Stimulated activated CD8-positive, alpha-beta memory T cell treated with anti-CD3 and anti-CD28 coated beads, Interleukin-4, amount 100 ng/mL, for 48 hours (primary cell): ENCODE measurements at regions not wholly inside any gene's neighbourhood (a gene's known extent, or its start where the extent isn't known, plus 50 kb on each side); places are given as distances from the start of the nearest gene placed in this dataset.

Source experiments
- DNase-seq: peaks from one replicate; pipeline ENCODE4 v3.0.0-alpha.2; 2020

- DNase-seq, result no peak
Observed at GRCh38 chr9:84592918-84593317, 76.6 kb upstream of the NTRK2 start.

DNA sequence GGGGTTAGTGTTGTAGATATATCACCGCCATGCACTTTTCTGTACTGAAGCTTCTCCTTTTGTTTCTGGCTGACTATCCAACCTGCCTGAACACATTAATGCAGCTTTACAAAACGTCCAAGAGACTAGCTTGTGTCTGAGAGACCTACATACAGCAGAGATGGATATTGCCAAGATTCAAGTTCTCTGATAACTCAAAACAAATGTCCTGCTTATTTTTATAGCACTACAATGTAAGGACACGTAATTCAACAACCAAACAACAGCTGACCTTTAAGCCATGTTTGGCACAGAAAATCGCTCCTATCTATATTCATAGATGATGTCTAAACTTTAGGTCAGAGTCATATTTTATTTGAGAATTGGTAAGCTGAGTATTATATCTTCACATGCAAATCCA, 76.2 kb upstream of the NTRK2 start:
- DNase-seq, result no peak

GRCh38 chr9:84597131-84597530, 72.4 kb upstream of the NTRK2 start:
- DNase-seq, result no peak

- no peak for DNase-seq
Observed at GRCh38 chr9:84598921-84599636, 70.5 kb upstream of the NTRK2 start.

DNA sequence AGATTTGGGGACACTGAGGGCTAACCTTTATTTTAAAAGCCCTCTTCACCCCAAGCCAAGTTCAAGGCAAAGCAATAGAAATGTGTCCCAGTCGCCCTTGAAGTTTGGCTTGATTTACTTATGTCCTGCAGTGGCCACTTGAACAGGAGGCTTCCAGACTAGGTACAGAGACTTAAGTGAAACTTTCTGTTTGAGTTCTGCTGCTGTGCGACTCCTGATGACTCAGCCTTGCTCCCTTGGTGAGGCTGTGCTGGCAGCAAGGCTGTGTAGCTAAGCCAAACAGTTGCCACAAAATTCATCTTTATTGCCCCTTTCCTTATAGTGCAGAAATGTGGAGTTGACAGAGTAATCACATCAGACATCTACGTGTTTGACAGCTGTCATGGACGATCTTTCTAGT, 68.8 kb upstream of the NTRK2 start:
- DNase-seq, result no peak

DNA sequence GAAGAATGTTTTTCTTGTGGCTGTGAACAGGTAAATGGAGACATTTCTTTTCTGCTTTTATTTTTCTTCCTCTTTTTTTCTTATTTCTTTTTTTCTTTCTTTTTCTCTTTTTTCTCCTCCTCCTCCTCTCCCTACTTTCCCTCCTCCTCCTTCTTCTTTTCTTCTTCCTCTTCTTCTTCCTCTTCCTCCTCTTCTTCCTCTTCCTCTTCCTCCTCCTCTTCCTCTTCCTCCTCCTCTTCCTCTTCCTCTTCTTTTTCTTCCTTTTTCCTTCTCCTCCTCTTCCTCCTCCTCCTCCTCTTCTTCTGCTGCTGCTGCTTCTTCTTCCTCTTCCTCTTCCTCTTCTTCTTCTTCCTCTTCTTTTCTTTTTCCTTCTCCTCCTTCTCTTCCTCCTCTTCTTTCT, 65.3 kb upstream of the NTRK2 start:
- DNase-seq, result no peak

DNA sequence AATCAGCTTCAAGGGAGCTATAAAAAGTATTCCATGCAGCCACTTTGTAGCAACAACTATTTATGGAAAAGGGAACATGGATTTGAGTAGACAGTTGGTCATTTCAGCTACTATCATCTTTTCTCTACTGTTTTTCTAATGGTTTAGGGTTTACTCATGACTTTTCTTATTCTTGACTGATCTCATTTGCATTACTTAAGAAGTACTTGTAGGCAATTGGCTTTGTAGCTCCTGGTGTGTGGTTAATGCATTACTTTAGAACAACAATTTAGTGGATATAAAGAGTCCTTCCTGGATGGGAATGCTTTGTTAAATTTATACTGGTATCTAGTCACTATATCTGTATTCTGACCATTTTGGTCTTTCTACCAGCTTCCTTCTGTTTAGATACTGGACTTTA, 59.8 kb upstream of the NTRK2 start:
- DNase-seq, result no peak

- no peak for DNase-seq
Observed at GRCh38 chr9:84613431-84613830, 56.1 kb upstream of the NTRK2 start.

DNA sequence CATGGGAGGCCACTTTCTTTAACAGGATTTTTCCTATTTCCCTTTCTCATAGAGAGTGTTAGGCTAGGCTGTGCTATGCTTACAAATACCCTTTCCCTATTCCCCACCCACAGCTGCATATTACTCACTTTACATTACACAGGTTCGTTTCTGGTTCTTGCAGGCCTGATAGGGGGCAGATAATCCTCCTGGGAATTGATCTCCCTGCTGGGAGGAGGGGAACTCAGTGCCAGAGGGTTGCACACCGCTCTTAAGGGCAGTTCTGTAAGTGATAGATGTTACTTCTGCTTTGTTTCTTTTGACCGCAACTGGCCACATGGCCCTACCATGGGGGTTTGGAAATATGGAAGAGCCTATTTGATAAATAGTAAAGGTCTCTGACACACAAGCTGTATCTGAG, 54.0 kb upstream of the NTRK2 start:
- DNase-seq, result no peak

- DNase-seq, result no peak
Observed at GRCh38 chr9:84617411-84618029, 52.0 kb upstream of the NTRK2 start.
